Suppressor macrophage (primary cell): ENCODE measurements at regions not wholly inside any gene's neighbourhood (a gene's known extent, or its start where the extent isn't known, plus 50 kb on each side); places are given as distances from the start of the nearest gene placed in this dataset.
"Not testable (repeated sequence)": the region's sequence is repeated elsewhere in the genome, so short reads cannot be mapped to it uniquely, and the experiment has no call there.

Source experiments
- DNase-seq, 4 experiments: peaks; one replicate each; pipeline ENCODE4 v3.0.0-alpha.2; 2020 to 2022

DNA sequence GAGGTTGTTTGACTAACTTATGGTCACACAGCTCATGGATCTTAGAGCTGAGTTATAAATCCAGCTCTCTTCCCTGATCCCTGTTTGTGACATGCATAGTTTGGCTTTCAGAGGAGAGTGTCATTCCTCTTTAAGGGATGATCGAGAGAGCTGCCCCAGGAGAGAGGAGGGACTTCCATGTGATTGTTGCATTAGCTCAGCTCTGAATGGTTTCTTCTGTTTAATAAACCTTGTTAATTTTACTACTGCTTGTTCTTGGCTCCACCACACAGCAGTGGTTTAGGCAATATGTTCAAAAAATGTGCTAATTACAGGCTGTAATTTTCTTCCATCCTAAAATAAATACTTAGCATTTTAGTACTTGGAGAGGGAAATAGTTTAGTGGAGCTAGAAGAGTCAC is 152.5 kb downstream of the C12orf75 start:
- DNase-seq, result no peak

DNA sequence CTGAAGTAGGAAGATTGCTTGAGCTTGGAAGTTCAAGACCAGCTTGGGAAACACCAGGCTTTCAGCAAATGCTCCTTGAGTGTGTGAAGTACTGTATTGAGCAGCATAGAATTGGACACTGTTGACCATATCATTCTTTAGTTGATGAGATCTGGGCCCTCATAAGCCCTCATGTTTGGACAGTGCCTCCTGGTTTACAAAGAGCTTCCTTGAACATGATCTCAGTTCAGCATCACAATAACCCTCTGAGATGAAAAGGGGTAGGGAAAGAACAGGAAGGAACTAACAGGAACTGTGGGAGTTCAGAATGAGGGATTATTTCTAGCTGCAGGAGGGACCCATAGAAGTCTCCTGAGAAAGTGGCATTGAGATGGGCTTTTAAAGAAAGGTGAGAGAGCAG is 153.2 kb downstream of the C12orf75 start:
- no peak for DNase-seq

DNA sequence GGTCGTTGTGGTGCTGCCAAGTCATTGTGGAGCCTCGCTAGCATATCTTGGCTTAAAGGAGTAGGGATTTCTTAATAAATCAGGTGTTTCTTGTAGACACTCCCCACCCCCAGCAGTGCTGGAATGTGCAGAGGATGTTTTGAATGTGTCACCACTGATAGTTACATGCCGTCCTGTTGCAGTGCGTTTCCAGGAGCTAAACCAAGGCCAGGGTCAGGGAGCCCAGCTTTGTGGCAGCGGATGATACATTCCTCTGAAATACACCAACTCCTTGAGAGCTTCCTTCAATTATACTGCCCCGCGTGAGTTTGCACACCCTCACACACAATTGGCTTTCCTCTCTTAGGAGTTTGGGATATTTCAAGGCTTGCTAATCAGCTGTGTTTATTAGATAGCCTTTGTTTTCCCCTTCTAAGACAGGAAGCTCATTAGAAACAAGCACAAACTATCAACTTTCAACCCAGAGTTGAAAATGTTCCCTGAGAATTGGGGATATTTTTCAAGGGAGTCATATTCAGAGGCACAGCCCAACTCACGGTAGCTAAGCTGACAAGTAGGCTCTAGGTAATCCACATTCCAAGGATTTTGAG is 154.9 kb downstream of the C12orf75 start:
- no peak for DNase-seq

DNA sequence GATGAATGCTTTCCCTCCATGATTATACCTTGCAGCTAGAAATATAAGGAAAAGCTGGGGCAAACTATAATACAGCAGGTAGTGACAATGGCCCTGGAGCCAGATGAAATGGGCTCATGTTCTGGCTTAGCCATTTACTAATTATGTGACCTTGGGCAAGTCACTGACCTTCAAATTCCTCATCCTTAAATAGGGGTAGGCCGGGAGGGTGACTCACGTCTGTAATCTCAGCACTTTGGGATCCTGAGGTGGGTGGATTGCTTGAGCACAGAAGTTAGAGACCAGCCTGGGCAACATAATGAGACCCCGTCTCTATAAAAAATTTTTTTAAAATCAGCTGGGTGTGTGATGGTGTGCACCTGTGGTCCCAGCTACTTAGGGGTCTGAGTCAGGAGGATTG is 155.4 kb downstream of the C12orf75 start:
- no peak for DNase-seq

DNA sequence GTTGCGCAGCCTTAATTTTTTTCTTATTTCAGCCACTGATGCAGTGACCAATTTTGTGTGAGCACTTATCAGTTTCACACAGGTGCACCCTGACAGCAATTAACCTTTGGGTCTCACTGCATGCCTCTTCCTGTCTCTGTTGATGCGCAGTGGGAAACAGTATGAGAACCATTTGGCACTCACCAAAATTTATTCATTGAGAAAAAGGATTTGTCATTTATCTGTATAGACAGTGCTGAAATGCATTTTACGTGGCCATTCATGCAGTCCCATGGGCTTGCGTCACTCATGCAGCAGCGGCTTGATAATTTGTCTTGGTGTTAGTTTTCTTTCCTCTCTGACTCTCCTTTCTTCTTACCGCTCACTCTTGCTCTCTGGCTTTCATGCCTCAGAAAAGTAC is 157.5 kb downstream of the C12orf75 start:
- DNase-seq, result no peak

DNA sequence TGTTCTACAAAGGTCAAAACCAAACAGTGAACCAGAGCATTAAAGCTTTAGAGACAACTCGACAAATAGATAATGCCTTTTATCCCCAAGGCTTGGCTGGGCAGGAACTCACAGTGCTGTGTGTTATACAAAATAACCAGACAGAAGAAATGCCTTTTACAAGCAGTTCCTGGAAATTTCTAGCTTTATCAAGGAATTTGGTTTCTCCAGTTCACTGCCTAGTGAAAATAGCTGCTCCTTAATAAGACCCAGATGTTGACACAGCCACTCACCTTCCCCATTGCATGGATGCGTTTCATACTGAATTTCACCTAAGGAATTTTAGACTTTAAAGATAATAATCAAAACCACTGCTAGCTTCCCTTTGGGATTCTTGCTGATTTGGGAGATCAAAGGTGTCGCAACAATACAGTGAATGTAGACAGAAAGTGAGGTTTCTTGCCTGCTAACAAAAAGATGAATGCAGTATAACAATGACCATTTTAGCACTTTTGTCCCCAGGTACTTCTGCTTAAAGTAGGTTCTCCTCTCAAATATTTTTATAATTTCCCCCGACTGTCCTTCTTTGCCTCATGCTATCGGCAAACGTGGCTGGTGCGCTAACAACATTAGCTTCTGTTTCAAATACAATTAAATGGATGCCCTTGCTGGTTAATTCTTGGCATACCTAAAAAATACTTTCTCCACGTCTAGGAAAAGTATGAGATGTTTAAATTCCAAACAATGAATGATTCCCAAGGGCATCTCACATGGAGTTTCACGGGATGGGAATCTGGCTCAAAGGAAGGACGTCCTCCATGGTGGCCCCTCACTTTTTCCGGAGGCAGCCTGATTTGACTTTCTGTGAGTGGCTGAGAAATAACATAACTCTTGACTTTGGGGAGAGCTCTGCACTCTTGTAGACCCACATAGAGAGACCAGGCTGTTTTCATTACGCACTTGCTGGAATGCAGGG is 162.4 kb downstream of the C12orf75 start:
- no peak for DNase-seq

DNA sequence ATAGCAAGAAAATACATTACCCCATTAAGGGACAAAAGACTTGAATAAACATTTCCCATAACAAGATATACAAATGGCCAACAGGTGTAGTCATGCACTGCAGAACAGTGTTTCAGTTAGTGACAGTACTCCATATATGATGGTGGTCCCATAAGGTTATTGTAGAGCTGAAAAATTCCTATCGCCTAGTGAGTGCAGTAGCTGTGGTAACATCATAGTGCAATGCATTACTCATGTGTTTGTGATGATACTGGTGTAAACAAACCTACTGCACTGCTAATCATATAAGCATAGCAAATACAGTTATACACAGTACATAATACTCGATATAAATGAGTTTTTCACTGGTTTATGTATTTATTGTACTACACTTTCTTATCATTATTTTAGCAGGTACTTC is 168.7 kb downstream of the C12orf75 start:
- no peak for DNase-seq

DNA sequence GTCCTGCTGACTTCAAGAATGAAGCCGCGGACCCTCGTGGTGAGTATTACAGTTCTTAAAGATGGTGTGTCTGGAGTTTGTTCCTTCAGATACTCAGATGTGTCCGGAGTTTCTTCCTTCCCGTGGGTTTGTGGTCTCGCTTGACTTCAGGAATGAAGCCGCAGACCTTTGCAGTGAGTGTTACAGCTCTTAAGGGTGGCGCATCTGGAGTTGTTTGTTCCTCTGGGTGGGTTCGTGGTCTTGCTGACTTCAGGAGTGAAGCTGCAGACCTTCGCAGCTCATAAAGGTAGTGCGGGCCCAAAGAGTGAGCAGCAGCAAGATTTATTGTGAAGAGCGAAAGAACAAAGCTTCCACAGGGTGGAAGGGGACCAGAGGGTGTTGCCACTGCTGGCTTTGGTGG is 170.2 kb downstream of the C12orf75 start:
- not testable (repeated sequence) for DNase-seq

DNA sequence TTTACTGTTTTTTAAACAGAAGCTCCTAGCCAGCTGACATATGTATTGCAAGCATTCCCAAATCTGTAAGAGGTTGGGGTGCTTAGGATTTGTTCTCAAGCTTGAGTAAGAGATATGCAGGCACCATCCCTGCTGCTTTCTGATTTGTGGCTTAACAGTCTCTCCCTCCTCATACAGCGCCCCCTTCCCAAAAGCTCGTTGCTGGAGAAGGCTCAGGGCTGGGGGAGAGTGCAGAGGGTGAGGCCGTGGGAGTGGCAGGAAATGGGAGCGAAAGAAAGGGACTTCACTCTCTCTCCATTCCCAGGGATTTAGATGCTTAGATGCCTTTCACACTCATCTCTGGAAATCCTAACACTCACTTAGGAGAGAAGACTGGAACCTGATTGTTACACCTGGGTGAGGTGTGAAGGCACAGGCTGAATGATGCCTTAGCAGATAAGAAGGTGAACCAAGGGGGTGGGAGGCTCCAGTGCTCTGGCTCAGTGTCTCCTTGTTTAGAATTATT is 172.0 kb downstream of the C12orf75 start:
- no peak for DNase-seq

DNA sequence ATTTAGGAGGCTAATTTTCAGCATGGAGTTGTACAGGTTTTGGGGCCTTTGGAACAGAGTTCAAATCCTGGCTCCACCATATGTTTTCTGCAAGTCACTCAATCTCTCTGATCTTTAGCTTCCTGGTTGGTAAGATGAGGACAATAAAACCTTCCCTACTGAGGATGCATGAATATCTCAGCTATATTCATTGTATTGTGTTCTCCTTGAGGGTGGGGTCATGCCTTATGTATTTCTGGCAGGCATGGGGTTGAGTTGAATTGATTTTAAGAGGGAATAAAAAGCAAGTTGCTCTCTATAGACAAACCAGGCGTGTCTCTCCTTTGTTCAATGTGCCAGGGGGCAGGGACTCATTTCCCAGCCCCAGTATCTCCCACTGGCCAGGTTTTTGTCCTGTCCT is 173.1 kb downstream of the C12orf75 start:
- DNase-seq, result no peak

DNA sequence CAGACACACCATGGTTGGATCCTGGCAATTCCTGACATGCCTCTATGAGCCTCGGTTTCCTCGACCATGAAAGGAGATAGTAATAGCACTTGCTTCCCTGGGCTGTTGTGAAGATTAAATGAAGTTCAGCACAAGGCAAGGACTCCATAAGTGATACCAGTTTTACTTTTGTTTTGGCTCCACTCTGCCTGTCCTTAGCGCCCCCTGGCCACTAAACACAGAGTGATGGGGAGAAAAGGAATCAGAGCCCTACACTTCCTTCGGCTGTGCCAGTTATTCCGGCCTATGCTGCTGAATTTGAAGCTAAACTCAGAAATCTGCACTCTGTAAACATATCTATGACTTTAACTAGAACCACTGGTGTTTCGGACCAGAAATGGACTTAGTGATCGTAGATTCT is 173.8 kb downstream of the C12orf75 start:
- no peak for DNase-seq

DNA sequence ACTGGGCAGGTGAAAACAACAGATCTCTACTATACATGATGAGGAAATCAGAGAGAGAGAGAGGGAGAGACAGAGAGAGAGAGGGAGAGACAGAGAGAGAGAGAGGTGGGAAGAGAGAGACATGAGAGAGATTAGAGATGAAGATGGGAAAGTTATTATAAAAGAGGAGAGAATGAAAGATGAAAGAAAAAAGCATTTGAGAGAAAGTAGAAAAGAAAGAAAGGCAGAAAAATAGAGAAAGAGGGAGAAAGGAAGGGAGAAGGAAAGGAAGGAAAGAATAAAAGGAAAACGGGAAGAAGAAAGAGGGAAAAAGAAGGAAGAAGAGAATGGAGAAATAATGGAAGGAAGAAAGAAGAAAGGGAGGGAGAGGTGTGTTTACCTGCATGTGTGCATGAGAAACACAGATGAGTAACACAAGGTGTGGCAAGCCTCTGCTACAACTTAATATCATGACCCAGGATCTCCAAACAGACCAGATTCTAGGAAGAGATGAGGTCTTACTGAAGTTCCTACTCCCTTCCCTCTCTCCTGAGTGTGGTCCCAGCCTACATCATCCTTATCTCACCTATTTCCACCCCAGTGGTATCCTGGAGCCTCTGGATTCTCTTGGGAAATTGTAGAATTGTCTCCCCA is 176.3 kb downstream of the C12orf75 start:
- no peak for DNase-seq

DNA sequence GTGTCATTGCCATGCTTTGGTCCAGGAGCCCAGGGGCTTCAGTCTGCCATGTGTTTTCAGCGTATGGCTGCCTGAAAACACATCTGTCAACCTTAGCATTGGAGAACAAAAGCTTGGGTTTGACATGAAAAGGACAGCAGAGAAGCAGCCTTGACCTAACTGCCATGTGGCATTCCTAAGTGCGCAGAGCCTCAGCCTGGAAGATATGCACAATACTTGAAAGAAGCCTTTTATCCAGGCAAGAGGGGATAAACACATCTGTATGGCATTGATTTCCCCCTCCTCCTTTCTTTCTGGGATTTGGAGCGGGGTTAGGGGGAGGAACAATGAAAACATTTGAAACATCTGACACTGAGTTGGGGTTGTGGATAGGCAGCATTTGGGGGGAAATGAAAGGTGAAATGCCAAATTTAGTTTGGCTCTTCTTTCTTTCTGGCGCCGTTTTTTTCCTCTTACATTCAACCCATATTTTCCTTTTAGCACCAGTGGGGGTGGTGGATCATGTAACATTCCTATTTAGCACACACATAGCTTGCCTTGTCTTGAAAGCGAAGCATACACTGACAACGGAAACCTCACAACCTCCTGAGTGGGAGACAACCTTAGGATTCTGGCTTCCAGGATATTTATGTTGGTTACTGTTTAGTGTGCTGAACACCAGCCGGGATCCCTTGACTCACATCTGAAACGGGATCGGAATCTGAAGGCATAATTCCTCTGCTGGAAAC is 177.0 kb downstream of the C12orf75 start:
- DNase-seq, result no peak

DNA sequence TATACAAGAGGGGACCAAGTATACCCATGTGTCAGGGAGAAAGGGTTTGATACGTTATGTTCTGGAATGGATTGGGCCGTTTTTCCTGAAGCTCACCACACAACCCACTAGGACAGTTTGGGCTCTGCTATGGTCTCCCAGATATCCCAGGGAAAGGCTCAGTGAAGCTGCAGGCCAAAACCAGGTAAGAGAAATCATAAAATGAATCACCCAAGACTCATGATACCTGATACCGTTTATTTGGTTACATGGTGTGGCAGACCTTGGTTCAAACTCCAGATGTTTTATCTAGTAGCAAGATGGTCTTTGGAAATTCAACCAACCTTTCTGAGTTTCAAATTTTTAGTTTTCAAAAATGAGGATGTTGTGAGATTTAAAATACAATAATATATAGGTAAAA is 177.6 kb downstream of the C12orf75 start:
- DNase-seq, result no peak

DNA sequence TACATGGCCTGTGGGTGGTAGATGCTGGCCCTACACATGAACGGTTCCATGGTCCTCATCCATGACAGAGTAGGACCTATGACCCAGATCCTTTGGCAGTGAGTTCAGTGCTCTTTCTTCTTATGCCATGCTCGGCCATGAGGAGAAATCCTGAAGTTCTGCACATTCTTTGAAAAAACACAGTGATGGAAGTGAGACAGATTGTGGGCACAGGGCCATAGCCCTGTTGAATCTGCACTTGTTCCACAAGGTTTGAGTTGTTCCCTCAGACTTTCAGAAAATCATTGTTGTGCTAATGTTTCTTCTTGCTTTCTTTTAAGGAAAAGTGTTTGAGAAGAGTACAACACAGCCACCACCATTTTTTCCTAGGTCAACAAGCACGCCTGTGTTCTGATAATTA is 180.0 kb downstream of the C12orf75 start:
- DNase-seq, result no peak

DNA sequence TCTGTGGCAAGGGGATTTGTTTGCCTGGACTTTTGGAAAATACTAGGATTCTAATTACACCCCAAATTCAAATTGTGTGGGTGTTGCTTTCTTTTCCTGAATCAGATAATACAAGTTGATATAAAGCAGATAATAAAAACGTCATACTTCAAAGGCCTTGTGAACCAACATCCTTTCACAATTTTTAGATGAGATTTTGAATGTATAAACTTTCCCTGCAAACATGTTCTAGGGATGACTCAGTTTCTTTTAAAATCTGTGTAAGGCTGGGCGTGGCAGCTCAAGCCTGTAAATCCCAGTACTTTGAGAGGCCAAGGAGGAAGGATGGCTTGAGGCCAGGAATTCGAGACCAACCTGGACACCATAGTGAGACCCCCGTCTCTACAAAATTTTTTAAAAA is 182.4 kb downstream of the C12orf75 start:
- DNase-seq, result not testable (repeated sequence)

DNA sequence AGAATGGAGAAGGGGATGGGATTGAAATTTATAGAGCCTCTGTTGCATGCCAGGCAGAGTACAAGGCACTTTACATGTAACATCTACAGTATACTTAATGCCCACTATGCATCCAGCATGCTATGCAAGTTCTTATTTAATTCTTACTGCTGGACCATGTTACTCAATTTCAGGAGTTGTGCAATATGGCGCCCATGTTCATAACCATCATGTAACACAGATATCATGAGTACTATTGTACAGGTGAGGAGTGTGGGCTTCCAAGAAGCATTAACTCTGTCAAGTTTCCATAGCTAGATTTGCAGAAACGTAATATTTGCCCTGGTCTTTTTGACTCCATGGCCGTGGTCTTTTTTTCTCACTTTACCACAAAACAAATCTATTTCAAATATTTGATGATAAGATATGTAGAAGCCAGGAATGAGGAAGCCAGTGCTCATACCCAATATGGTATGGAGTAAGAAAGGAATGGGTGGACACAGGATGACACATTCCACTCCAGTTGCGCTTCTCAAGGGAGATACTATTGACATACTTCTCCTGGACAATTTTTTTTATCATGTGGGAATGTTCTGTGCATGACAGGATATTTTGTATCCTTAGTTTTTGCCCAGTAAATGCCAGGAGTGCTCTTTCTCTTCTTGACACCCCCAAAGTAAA is 191.8 kb downstream of the C12orf75 start:
- DNase-seq, result no peak

DNA sequence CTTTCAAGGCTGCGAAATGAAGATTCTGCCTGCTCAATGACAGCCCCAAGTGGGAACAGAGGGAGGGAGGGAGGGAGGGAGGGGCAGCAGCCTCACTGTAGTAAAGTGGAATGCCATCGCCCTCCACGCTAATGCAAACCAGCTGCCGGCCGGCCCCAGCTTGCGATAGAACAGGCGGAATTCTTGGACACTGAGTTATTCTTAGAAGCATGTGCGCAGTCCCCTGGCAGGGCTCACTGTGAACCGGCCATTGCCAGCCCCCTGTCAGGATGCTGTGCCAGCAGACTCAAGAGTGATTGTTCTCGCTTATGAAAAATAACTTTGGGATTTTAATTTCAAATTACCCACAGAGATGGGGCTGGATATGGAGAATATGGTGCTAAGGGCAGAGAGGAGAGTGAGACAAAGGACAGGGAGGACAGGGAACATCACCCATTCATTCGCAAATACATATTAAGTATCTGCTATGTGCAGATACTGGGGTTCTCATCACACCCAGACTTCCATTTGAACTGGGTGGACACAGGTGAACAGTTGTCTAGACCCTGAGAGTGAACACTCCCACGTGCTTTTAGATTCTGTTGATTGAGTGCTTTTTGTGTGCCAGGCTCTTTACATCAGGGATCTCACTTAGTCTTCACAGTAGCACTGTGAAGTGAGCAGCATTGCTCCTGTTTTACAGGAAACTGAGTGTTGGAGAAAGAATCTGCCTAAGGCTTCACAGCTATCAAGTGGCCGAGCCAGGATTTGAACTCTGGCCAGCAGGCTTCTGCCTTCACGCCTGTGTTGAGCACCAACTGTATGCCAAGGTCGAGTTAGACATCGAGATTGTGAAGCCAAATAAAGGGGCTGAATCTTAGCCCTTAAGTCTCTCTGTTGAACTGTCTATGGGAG is 192.9 kb downstream of the C12orf75 start:
- DNase-seq, result no peak

DNA sequence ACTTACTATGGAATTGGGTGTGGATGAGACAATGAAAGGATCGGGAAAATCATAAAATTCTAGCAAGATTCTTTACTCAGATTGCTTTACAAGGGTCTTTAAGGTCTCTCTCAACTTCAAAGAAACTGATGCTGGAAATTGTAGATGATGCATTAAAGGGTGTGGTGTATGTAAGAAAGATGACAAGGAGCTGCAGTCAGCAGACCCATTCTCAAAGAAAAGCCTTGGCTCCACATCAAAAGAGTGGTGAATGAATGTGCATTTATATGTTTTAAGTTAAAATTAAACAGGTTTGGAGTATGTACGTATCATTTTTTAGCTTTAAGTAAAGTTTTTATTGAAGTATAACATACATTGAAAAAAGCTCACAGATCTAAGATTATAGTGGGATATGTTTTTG is 194.5 kb downstream of the C12orf75 start:
- no peak for DNase-seq

DNA sequence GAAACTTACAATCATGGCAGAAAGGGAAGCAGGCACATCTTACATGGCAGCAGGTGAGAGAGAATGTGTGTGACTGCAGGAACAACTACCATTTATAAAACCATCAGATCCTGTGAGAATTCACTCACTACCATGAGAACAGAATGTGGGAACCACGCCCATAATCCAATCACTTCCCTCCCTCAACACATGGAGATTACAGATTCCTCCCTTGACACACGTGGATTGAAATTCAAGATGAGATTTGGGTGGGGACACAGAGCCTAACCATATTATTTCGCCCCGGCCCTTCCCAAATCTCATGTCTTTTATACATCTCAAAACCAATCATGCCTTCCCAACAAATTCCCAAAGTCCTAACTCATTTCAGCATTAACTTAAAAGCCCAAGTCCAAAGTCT is 203.6 kb downstream of the C12orf75 start:
- no peak for DNase-seq

DNA sequence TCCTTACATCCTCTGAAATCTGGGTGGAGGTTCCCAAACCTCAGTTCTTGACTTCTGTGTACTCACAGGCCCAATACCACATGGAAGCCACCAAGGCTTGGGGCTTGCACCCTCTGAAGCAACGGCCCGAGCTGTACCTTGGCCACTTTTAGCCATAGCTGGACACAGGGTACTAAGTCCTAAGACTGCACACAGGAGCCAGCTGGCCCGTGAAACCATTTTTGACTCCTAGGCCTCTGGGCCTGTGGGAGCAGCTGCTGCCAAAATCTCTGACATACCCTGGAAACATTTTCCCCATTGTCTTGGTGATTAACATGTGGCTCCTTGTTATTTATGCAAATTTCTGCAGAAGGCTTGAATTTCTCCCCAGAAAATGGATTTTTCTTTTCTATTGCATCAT is 204.5 kb downstream of the C12orf75 start:
- DNase-seq, result not testable (repeated sequence)
